Stimulated activated CD8-positive, alpha-beta memory T cell treated with anti-CD3 and anti-CD28 coated beads, Interleukin-7, amount 100 ng/mL, for 48 hours (primary cell): ENCODE measurements at regions not wholly inside any gene's neighbourhood (a gene's known extent, or its start where the extent isn't known, plus 50 kb on each side); places are given as distances from the start of the nearest gene placed in this dataset.

ENCODE experiments used
- DNase-seq, 2 donors: peaks; one replicate each; pipeline ENCODE4 v3.0.0-alpha.2; 2020; ENCODE audit warnings: low read depth in 1 of 2; ENCODE audit errors: extremely low read depth in 1 of 2

- no peak for DNase-seq
These were observed 209.3 kb downstream of the AHR start for GRCh38 chr7:17507717-17508116.

GRCh38 chr7:17512181-17512675, 213.8 kb downstream of the AHR start:
- no peak for DNase-seq

- no peak for DNase-seq
These were observed 218.3 kb downstream of the AHR start for GRCh38 chr7:17516771-17517170.

GRCh38 chr7:17520941-17521340, 222.5 kb downstream of the AHR start:
- DNase-seq = no peak

- DNase-seq = no peak
These were observed 223.0 kb downstream of the AHR start for GRCh38 chr7:17521437-17521836.

- no peak for DNase-seq
These were observed 225.6 kb downstream of the AHR start for GRCh38 chr7:17523813-17524739.

GRCh38 chr7:17524746-17525145, 226.3 kb downstream of the AHR start:
- DNase-seq = no peak

GRCh38 chr7:17526621-17527020, 228.2 kb downstream of the AHR start:
- no peak for DNase-seq

GRCh38 chr7:17528636-17529035, 230.2 kb downstream of the AHR start:
- DNase-seq = no peak

GRCh38 chr7:17530244-17530643, 231.8 kb downstream of the AHR start:
- no peak for DNase-seq

- no peak for DNase-seq
These were observed 232.4 kb downstream of the AHR start for GRCh38 chr7:17530741-17531421.

- no peak for DNase-seq
These were observed 234.5 kb downstream of the AHR start for GRCh38 chr7:17532861-17533404.

GRCh38 chr7:17534348-17534747, 235.9 kb downstream of the AHR start:
- no peak for DNase-seq

GRCh38 chr7:17535776-17536175, 237.3 kb downstream of the AHR start:
- DNase-seq = no peak

GRCh38 chr7:17544401-17544800, 245.9 kb downstream of the AHR start:
- DNase-seq = no peak

- no peak for DNase-seq
These were observed 246.9 kb downstream of the AHR start for GRCh38 chr7:17545348-17545747.

GRCh38 chr7:17546189-17546588, 247.7 kb downstream of the AHR start:
- DNase-seq = no peak

- DNase-seq = no peak
These were observed 248.1 kb downstream of the AHR start for GRCh38 chr7:17546592-17546991.

GRCh38 chr7:17548014-17548653, 249.7 kb downstream of the AHR start:
- DNase-seq = no peak

- no peak for DNase-seq
These were observed 251.0 kb downstream of the AHR start for GRCh38 chr7:17549406-17549805.

- no peak for DNase-seq
These were observed 253.9 kb downstream of the AHR start for GRCh38 chr7:17552373-17552772.
